SW480 (cell line): ENCODE measurements at regions not wholly inside any gene's neighbourhood (a gene's known extent, or its start where the extent isn't known, plus 50 kb on each side); places are given as distances from the start of the nearest gene placed in this dataset.
"Not testable (repeated sequence)": the region's sequence is repeated elsewhere in the genome, so short reads cannot be mapped to it uniquely, and the experiment has no call there.

Experiments used
- DNase-seq: peaks from one replicate; pipeline ENCODE4 v3.0.0-alpha.2; 2016; ENCODE audit warnings: low spot score

DNA sequence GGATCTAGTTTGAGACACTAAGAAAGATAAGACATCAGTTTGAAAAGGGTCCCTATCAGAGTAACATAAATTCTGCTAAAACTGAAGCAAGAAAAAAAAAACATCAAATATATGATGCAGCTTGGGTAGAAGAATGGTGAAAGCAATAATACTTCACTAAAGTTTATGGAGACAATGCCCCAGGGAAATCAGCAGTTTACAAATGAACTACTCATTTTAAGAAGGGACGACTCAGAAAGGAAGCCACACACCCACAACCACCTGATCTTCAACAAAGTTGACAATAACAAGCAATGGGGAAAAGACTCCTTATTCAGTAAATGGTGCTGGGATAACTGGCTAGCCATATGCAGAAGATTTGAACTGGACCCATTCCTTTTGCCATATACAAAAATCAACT, 143.5 kb downstream of the TPBG start:
- DNase-seq, result no peak

DNA sequence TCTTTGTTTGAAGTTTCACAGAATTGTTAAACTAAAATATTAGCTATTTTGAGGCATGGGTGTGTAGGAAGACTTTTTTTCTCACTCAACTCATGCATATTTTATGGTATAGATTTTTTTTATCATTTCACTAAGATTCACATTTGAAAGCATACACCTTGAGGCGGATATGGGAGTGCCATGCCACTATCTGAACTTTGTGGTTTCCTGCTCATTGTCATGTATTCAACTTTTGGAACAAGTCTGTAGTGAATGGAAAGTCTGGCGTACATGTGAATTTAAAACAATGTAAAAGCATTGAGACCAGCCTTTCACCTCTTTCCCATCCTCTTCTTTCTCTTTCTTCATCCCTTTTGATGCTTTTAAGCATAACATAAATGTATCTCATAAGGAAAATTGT, 147.9 kb downstream of the TPBG start:
- DNase-seq, result no peak

DNA sequence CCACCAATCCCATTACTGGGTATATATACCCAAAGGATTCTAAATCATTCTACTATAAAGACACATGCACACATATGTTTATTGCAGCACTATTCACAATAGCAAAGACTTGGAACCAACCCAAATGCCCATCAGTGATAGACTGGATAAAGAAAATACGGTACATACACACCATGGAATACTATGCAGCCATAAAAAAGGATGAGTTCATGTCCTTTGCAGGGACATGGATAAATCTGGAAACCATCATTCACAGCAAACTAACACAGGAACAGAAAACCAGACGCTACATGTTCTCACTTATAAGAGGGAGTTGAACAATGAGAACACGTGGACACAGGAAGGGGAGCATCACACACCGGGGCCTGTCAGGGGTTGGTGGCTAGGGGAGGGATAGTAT, 154.3 kb downstream of the TPBG start:
- DNase-seq, result not testable (repeated sequence)

- DNase-seq, result no peak
Observed at GRCh38 chr6:82521369-82521768, 157.8 kb downstream of the TPBG start.

DNA sequence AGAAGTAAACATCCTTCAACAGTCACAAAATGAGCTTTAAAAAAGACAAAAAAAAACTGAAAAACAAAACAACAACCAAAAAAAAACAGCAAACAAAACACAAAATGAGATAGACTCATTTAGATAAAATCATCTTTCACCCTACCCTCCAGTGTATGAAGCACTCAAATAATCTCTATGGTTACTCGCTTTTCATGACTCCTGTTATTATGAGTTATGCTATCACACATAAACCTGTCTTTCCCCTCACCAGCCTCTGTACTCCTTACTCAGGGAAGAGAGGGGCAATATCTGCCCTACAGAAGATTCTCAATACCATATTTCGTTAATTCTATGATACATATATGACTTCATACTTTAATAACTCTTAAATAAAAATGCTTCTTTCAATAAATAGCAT, 158.2 kb downstream of the TPBG start:
- no peak for DNase-seq

- no peak for DNase-seq
Observed at GRCh38 chr6:82524031-82524430, 160.4 kb downstream of the TPBG start.

GRCh38 chr6:82525775-82526495, 162.3 kb downstream of the TPBG start:
- no peak for DNase-seq

GRCh38 chr6:82529960-82530460, 166.4 kb downstream of the TPBG start:
- DNase-seq, result not testable (repeated sequence)

GRCh38 chr6:82534876-82535275, 171.3 kb downstream of the TPBG start:
- no peak for DNase-seq

- DNase-seq, result not testable (repeated sequence)
Observed at GRCh38 chr6:82549480-82549879, 185.9 kb downstream of the TPBG start.

DNA sequence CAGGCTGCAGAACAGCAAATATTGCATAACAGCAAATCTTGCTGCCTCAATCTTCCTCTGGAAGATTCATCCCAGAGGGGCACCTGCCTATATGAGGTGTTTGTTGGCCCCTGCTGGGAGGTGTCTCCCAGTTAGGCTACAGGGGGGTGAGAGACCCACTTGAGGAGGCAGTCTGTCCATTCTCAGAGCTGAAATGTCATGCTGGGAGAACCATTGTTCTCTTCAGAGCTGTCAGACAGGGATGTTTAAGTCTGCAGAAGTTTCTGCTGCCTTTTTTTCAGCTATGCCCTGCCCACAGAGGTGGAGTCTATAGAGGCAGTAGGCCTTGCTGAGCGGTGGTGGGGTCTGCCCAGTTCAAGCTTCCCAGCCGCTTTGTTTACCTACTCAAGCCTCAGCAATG, 187.7 kb downstream of the TPBG start:
- DNase-seq, result not testable (repeated sequence)

- DNase-seq, result no peak
Observed at GRCh38 chr6:82551831-82552230, 188.2 kb downstream of the TPBG start.

GRCh38 chr6:82553863-82554531, 190.4 kb downstream of the TPBG start:
- no peak for DNase-seq

- DNase-seq, result no peak
Observed at GRCh38 chr6:82554666-82555065, 191.0 kb downstream of the TPBG start.

DNA sequence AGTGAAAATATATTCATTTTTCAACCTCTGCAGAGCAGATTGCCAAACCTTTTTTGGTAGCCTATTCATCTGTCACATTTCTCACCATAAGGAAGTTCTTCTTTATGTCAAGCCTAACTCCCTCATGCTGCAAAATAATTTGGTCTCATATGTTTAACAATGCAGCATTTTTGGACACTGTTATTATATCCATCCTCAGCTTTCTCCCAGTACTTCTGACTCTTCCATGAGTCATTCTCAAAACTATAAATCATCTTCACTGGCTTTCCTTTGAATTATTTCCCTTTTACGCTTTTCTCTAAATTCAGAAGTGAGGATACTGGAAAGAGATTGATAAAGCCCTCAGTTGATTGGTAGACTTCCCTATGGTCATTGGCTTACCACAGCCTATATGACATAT, 192.2 kb downstream of the TPBG start:
- DNase-seq, result no peak

- DNase-seq, result not testable (repeated sequence)
Observed at GRCh38 chr6:82558531-82558930, 194.9 kb downstream of the TPBG start.

DNA sequence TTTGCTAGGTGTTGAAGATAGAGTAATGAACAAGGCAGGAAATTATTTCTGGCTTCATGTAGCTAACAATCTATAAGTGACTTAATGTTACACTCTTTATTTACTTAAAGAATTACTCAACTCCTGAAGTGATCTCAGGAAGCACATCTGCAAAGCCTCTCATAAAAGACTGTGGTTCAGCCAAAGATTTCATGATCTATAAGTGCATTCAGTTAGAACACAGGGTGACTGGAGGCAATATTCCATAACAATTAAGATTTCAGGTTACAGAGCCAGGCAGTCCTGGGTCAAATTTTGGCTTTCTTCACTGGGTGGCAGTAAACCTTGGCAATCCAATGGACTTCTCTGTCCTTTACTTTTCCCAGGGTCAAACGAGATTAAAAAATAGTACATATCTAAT, 204.0 kb downstream of the TPBG start:
- no peak for DNase-seq

- DNase-seq, result no peak
Observed at GRCh38 chr6:82568290-82568993, 204.8 kb downstream of the TPBG start.

- DNase-seq, result no peak
Observed at GRCh38 chr6:82569022-82569421, 205.4 kb downstream of the TPBG start.

DNA sequence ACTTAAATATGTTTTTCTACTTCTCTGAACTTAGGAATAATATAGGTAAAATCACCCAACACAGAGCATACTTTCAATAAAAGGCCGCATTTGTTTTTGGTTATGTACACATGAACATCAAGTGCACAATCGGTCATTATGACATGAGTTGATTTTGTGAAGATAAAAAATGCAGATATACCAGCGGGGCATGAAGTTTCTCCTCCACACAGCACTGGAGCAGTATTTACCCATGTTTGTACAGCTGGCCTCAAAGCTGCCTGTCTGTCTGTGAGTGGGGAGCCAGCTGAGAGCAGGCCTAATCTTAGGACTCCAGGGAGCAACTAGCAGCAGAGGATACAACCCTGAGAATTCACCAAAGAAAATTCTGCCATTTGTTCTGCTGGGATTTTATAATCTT, 206.5 kb downstream of the TPBG start:
- DNase-seq, result no peak

DNA sequence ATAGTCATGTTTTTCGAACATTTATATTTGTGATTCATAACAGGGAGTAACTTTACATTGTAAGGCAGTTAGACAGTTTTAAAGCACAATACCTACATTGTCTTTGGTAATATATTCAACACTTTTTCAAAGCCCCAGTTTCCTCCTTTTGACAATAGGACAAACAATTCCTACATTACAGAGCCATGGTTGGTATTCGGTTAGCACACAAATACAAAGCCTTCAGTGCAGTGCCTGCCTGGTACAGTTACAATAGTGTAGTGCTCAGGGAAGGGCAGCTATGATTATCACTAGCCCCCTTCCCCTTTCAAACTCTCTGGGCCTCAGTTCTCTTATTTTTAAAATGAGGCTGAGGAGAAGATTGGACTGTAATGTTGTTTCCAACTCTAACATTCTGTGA, 207.8 kb downstream of the TPBG start:
- DNase-seq, result no peak

GRCh38 chr6:82573254-82573972, 209.8 kb downstream of the TPBG start:
- no peak for DNase-seq
